HG03135 (cell line): ENCODE measurements at regions not wholly inside any gene's neighbourhood (a gene's known extent, or its start where the extent isn't known, plus 50 kb on each side); places are given as distances from the start of the nearest gene placed in this dataset.
"Not testable (repeated sequence)": the region's sequence is repeated elsewhere in the genome, so short reads cannot be mapped to it uniquely, and the experiment has no call there.

Experiments
- ATAC-seq: cut with Tn5 transposase; IDR thresholded peaks from one replicate; pipeline ENCODE4 v1.9.1; 2021; ENCODE audit warnings: mild to moderate bottlenecking, moderate library complexity; ENCODE audit not compliant: unreplicated experiment

DNA sequence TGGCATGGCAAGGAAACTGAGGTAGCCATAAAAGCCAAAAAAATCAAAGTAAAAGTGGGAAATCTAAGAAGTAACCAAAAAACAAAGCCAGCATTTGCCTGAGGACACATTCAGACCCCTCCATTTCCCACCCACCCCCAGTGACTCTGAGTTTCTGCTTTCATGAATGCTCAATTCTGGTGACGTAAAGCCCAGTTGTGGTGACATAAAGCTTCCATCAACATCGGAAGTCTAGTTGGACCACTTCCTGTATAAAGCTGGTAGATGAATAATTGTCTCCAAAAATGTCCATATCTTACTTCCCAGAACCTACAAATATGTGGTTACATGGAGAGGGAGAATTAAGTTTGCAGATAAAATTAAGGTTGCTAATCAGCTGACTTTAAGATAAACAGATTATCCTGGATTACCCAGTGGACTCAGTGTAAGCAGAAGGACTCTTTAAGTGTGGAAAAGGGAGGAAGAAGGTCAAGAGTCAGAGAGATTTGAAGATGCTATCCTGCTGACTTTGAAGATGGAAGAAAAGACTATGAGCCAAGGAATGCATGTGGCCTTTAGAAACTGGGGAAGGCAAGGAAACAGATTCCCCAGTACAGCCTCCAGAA is 62.0 kb upstream of the ST3GAL6 start:
- ATAC-seq, result no peak

DNA sequence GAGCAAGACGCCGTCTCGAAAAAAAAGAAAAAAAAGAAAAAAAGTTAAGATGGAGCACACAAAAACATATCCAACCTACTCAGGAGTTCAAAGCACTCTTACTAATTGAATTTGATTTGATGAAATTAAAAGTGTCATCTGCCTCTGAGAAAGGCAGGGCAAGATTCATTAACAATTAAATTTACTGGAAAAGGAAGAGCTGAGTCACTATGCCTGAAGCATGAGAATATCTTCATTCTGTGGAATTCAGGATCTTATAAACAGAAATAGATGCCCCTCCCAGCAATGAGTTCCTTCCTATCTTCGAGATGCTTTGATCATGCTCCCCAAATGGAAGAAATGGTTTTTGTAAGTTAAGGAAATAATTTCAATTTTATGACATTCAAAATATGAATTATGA is 61.0 kb upstream of the ST3GAL6 start:
- no peak for ATAC-seq

DNA sequence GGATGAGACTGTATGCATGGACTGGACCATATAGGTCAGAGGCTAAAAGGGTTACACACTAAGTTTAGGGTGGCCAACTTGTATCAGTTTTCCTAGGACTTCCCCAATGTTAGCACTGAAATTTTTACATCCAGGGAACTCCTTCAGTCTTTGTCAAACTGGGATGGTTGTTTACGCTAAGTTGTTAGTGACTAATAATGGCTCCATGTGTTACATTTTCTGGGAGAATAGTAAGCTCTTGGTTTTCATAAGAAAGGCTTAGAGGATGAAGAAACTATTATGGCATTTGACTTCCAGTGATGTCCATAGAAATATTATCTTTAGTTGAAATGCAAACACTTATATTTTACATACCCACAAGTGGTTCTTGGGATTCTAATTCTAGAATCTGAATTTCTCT is 57.9 kb upstream of the ST3GAL6 start:
- ATAC-seq, result no peak

DNA sequence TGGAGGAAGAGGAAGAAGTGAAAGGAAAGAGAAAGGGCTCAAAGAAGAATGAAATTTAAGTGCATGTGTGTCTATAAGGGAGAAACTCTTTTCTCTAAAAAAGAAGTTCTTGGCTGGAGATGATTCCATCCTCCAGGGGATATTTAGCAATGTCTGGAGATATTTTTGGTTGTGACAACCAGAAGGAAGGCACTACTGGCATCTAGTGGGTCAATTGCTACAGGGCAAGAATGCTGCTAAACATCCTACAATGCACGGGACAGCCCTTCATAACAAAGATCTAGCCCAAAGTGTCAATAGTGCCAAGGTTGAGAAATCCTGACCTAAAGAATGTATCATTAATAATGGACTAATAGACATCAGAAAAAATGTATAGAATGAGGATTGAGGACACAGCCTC is 57.4 kb upstream of the ST3GAL6 start:
- ATAC-seq, result no peak

DNA sequence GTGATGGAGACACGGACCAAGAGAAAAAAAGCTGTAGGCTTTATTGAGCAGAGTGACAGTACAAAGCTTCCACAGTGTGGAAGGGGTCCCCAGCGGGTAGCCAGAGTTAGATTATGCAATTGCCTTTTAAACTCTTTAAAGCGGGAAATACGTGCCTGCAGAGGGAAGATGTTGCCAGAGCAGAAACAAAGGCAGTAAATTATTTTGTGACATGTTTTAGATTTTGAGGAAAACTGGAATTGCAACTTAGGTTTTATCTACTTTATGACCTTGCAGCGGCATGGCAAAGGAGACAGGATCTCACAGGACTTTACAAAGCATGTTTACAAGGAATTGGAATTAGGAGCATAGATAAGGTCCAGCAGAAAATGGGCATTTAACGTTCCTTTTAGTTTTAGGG is 54.5 kb upstream of the ST3GAL6 start:
- ATAC-seq, result not testable (repeated sequence)

DNA sequence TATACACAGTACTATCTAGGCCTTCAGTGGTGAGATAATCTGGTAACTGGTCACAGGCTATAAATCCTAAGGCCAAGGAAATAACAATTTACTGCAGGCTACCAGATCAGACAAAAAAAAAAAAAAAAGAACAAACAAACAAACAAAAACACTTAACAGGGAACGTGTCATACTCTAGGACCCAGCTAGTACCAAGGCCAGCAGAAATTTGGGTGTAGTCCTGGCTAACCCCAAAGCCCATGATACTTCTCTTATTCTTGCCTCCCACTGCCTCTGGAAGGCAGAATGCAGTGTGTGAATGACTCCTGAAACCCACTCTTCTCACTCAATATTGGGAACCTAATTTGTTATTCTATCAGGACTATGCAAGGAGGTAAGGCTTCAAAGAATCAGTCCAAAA is 53.7 kb upstream of the ST3GAL6 start:
- ATAC-seq, result no peak

DNA sequence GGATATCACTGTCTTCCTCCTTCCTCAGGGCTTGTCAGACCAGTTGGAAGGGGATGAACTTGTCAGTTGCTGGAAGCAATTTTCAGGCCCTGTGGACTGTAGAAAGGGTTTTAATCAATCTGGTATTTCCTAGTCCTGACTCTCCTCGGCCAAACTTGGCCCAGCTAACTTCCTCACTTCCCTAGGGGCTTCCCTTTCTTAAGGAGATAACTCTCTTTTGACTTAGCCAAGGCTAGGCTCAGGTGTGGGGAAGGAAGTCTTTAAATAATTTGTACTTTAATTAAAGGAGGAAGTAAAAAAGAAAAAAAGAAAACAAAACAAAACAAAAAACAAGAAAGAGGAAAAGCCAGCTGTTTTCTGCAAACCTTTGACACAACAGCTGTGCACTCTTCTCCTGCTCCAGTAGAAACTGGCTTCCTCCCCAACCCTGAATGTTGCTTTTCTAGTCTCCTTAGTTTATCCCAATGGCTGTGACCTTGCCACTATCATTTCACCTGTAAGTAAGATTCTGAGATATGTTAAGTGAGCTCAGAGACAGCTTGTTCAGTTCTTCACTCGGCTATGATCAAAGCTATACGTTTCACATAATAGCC is 53.0 kb upstream of the ST3GAL6 start:
- ATAC-seq, result no peak

DNA sequence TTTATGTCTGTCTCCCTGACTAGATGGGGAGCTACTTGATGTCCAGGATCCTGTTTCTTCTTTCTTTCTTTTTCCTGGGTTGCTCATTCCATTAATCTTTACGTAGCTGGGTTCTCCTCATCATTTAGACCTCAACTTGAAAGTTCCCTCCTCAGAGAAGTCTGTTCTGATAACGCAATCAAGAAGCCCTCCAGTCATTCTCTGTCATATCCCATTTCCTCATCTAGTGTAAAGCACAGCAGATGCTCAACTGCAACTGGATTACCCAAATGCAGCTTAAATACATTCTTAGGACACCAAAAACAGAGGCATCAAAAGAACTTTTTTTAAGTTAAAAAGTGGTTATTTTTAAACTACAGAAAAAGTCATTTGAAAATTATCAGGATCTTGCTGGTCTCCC is 51.7 kb upstream of the ST3GAL6 start:
- no peak for ATAC-seq

DNA sequence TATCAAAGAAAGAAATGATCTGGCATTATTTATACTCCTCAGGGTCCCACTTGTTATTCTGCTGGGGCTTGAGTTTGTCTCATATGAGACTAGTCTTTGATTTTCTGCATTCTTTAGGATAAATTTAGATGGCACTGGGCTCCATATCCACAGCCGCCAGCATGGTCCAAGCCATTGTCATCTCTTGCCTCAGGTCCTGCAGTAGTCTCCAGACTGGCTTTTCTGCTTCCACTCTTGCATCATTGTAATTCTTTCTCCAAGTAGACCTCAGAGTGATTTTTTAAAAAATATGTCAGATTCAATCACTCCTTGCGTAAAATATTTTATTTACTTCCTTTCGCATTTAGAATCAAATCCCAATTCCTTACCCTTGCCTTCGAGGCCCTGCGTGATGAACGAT is 50.4 kb upstream of the ST3GAL6 start:
- no peak for ATAC-seq

DNA sequence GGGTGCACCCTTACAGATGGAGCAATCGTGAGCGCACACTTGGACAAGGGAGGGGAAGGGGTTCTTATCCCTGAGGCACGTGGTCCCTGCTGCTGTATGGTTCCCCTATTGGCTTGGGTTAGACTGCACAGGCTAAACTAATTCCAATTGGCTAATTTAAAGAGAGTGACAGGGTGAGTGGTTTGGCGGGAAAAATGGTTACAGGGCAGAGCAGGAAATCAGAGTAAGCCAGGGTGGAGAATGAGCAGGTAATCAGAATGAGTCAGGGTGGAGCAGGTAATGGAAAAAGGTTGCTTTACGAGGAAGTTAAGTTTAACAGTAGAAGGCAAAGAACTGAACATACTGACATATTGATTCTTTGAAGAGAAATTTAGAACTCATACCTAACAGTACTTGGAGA is 49.8 kb upstream of the ST3GAL6 start:
- not testable (repeated sequence) for ATAC-seq
